HCT116 (cell line): ENCODE measurements at regions not wholly inside any gene's neighbourhood (a gene's known extent, or its start where the extent isn't known, plus 50 kb on each side); places are given as distances from the start of the nearest gene placed in this dataset.

Source experiments
- ATAC-seq: fragments of 200-7000 bp; cut with Tn5 transposase; 2 replicates; pipeline ENCODE4 v1.9.1; 2020; ENCODE audit warnings: mild to moderate bottlenecking, moderate library complexity
- BruUV-seq: library from RNA; stranded (reverse); fragments of 400-500 nt; replicated peaks from 2 replicates; lab custom pipeline; 2021; lab: Mats Ljungman, UMichigan
- CTCF ChIA-PET: fragments of 300-600 bp; sonication (Branson Sonifier 250); formaldehyde crosslinking; loops from one replicate; lab custom pipeline; 2021; ENCODE audit warnings: antibody characterized with exemption; lab: Charles Lee
- POLR2A ChIA-PET: fragments of 300-600, 350-600 bp; sonication (Branson Sonifier 250); formaldehyde crosslinking; loops from one replicate; lab custom pipeline; 2021; ENCODE audit warnings: antibody characterized with exemption; lab: Charles Lee
- RAD21 ChIA-PET, 2 experiments: fragments of 300-600 bp; sonication (Branson Sonifier 250); formaldehyde crosslinking; loops; one replicate each; lab custom pipeline; 2023; ENCODE audit warnings: low total read pairs in 2 of 2; ENCODE audit not compliant: uncharacterized antibody in 2 of 2, unreplicated experiment in 2 of 2, low non-redundant PET in 1 of 2; lab: Charles Lee
- DNase-seq: peaks from one replicate; pipeline ENCODE4 v3.0.0-alpha.2; 2010; ENCODE audit warnings: low read depth, low spot score
- H2AFZ ChIP-seq: fragments of 200-600 bp; shearing (Covaris generic), sonication (generic); 2 replicates; pipeline ENCODE4 v1.6.1; 2017; ENCODE audit warnings: low read depth, mixed run types, mixed read lengths, antibody characterized with exemption, low read length; ENCODE audit not compliant: poor library complexity, severe bottlenecking
- H3K27ac ChIP-seq: 2 replicates; pipeline ENCODE4 v1.5.1; 2012; ENCODE audit warnings: low read depth, low read length
- H3K27me3 ChIP-seq: fragments of 200-600 bp; sonication (generic); 2 replicates; pipeline ENCODE4 v1.6.1; 2016; ENCODE audit warnings: mixed run types, low read length, mixed read lengths; ENCODE audit not compliant: insufficient read depth
- H3K36me3 ChIP-seq, 2 experiments: fragments of 200-500 bp in 1 of 2; fragments of 200-600 bp in 1 of 2; sonication (Bioruptor generic) in 1 of 2; sonication (generic) in 1 of 2; 2 replicates each; pipeline versions ENCODE4 v1.5.1 to v1.6.1; 2014 to 2016; ENCODE audit warnings: low read length in 2 of 2, inconsistent platforms in 1 of 2, mixed read lengths in 1 of 2, mixed run types in 1 of 2; ENCODE audit not compliant: insufficient read depth in 2 of 2, control insufficient read depth in 1 of 2
- H3K4me1 ChIP-seq, 2 experiments: fragments of 200-600 bp in 1 of 2; sonication (generic) in 1 of 2; 2 replicates each; pipeline versions ENCODE4 v1.5.1 to v1.6.1; 2012 to 2017; ENCODE audit warnings: low read length in 2 of 2, inconsistent platforms in 1 of 2, mild to moderate bottlenecking in 1 of 2, mixed read lengths in 1 of 2, mixed run types in 1 of 2, moderate library complexity in 1 of 2; ENCODE audit not compliant: insufficient read depth in 2 of 2, control insufficient read depth in 1 of 2
- H3K4me2 ChIP-seq: fragments of 200-600 bp; sonication (generic); 2 replicates; pipeline ENCODE4 v1.6.1; 2017; ENCODE audit warnings: mixed run types, low read length, mixed read lengths
- H3K4me3 ChIP-seq, 2 experiments: fragments of 200-600 bp in 1 of 2; sonication (generic) in 1 of 2; replicated peaks in 1 of 2; 2 replicates each; pipeline ENCODE4 v1.5.1; 2011 to 2016; ENCODE audit warnings: low read length in 2 of 2, control low read depth in 1 of 2, low read depth in 1 of 2, mild to moderate bottlenecking in 1 of 2, mixed read lengths in 1 of 2, mixed run types in 1 of 2
- H3K79me2 ChIP-seq: fragments of 200-600 bp; sonication (generic); 2 replicates; pipeline ENCODE4 v1.6.1; 2017; ENCODE audit warnings: mild to moderate bottlenecking, mixed run types, low read length, moderate library complexity, mixed read lengths; ENCODE audit not compliant: insufficient read depth
- H3K9ac ChIP-seq: fragments of 200-600 bp; sonication (generic); 2 replicates; pipeline ENCODE4 v1.6.1; 2016; ENCODE audit warnings: low read length, mixed read lengths
- H3K9me2 ChIP-seq: fragments of 200-600 bp; sonication (generic), shearing (Covaris generic); 2 replicates; pipeline ENCODE4 v1.6.1; 2017; ENCODE audit warnings: mixed run types, mild to moderate bottlenecking, moderate library complexity; ENCODE audit not compliant: insufficient read depth
- H3K9me3 ChIP-seq, 2 experiments: fragments of 200-500 bp in 1 of 2; fragments of 200-600 bp in 1 of 2; sonication (Bioruptor generic) in 1 of 2; sonication (generic) in 1 of 2; 2 replicates each; pipeline ENCODE4 v1.6.1; 2014 to 2017; ENCODE audit warnings: low read length in 2 of 2, mixed read lengths in 2 of 2, inconsistent platforms in 1 of 2, low read depth in 1 of 2, mild to moderate bottlenecking in 1 of 2, mixed run types in 1 of 2, moderate library complexity in 1 of 2; ENCODE audit not compliant: control insufficient read depth in 1 of 2, insufficient read depth in 1 of 2
- H4K20me1 ChIP-seq: fragments of 200-600 bp; sonication (generic), shearing (Covaris generic); 2 replicates; pipeline ENCODE4 v1.6.1; 2017; ENCODE audit warnings: mixed run types, mild to moderate bottlenecking, moderate library complexity; ENCODE audit not compliant: insufficient read depth
- CBX3 ChIP-seq: IDR thresholded peaks from 2 replicates; pipeline ENCODE4 v1.6.1; 2012; ENCODE audit warnings: low read depth
- CEBPB ChIP-seq: IDR thresholded peaks from 2 replicates; pipeline ENCODE4 v1.6.1; 2012; ENCODE audit warnings: low read depth
- ELF1 ChIP-seq: IDR thresholded peaks from 2 replicates; pipeline ENCODE4 v1.6.1; 2012; ENCODE audit warnings: low read depth, borderline replicate concordance
- EZH2 ChIP-seq: fragments of 200-600 bp; sonication (generic); IDR thresholded peaks from 2 replicates; pipeline ENCODE4 v1.6.1; 2017; ENCODE audit warnings: antibody characterized with exemption, mixed run types
- EZH2phosphoT487 ChIP-seq: fragments of 200-600 bp; IDR thresholded peaks from 2 replicates; pipeline ENCODE4 v1.6.1; 2018; ENCODE audit warnings: antibody characterized with exemption, borderline replicate concordance
- FOSL1 ChIP-seq: IDR thresholded peaks from 2 replicates; pipeline ENCODE4 v1.6.1; 2012; ENCODE audit warnings: low read depth
- JUND ChIP-seq: IDR thresholded peaks from 2 replicates; pipeline ENCODE4 v1.6.1; 2012
- POLR2AphosphoS5 ChIP-seq: IDR thresholded peaks from 2 replicates; pipeline ENCODE4 v1.6.1; 2011; ENCODE audit warnings: mild to moderate bottlenecking, low read depth, low read length, moderate library complexity
- RAD21 ChIP-seq: IDR thresholded peaks from 2 replicates; pipeline ENCODE4 v1.6.1; 2012; ENCODE audit warnings: low read depth, mild to moderate bottlenecking
- SIN3A ChIP-seq: IDR thresholded peaks from 2 replicates; pipeline ENCODE4 v1.6.1; 2012; ENCODE audit warnings: low read depth
- SP1 ChIP-seq: IDR thresholded peaks from 2 replicates; pipeline ENCODE4 v1.6.1; 2012; ENCODE audit warnings: low read depth
- SRF ChIP-seq: IDR thresholded peaks from 2 replicates; pipeline ENCODE4 v1.6.1; 2012; ENCODE audit warnings: low read depth
- TCF7L2 ChIP-seq: IDR thresholded peaks from 2 replicates; pipeline ENCODE4 v1.7.0; 2011; ENCODE audit warnings: borderline replicate concordance, inconsistent platforms; ENCODE audit not compliant: insufficient read depth, insufficient read length; ENCODE audit errors: extremely low read depth
- YY1 ChIP-seq: IDR thresholded peaks from 2 replicates; pipeline ENCODE4 v1.6.1; 2011; ENCODE audit warnings: low read length, low read depth, moderate library complexity, mild to moderate bottlenecking; ENCODE audit not compliant: insufficient replicate concordance; ENCODE audit errors: extremely low read depth
- ZNF274 ChIP-seq: fragments of 200-500 bp; sonication (Bioruptor generic); IDR thresholded peaks from 2 replicates; pipeline ENCODE4 v1.6.1; 2014; ENCODE audit warnings: mild to moderate bottlenecking, low read depth, low read length, inconsistent platforms
- intact Hi-C: fragments of 100-400 bp; cut with micrococcal nuclease; formaldehyde crosslinking; loops from 2 replicates; pipeline ENCODE4 v1.10.0; 2022
- TF ChIP-seq, protein P1 (sequence below), 3 experiments: fragments of 200-600 bp in 1 of 3; sonication (generic) in 1 of 3; IDR thresholded peaks in 2 of 3; conservative IDR thresholded peaks in 1 of 3; 2 replicates each; pipeline ENCODE4 v1.5.1; 2012 to 2017; ENCODE audit warnings: low read depth in 2 of 3, low read length in 2 of 3, antibody characterized with exemption in 1 of 3, borderline replicate concordance in 1 of 3, control low read depth in 1 of 3, mild to moderate bottlenecking in 1 of 3, mixed read lengths in 1 of 3, mixed run types in 1 of 3, moderate library complexity in 1 of 3; ENCODE audit not compliant: insufficient read depth in 1 of 3
- TF ChIP-seq, protein P2 (sequence below): IDR thresholded peaks from 2 replicates; pipeline ENCODE4 v1.6.1; 2011; ENCODE audit warnings: mild to moderate bottlenecking, low read length, moderate library complexity; ENCODE audit not compliant: insufficient replicate concordance; ENCODE audit errors: extremely low read depth
- TF ChIP-seq, protein P3 (sequence below): IDR thresholded peaks from 2 replicates; pipeline ENCODE4 v1.6.1; 2012; ENCODE audit warnings: low read depth
- TF ChIP-seq, protein P4 (sequence below): IDR thresholded peaks from 2 replicates; pipeline ENCODE4 v1.6.1; 2012

DNA sequence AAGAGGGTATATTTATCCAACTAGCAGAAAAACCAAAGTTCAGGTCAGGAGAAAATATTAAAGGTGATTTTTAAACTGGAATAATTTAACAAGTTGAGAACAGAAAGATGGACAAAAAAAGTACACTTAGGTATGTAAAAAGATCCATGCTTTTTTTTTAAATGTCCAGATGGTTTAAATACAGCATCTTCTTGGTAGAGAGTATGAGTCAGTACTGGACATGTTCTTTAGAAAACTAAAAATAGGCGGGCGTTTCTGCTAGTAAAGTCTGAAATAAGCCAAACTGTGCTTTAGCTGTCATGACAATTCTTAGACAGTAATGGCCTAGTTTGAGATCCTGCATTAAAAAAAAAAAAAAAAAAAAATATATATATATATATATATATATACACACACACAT is 255.9 kb upstream of the ST8SIA4 start:
- no peaks in the 10 kb centered on the region for H3K4me1 ChIP-seq
- no peaks in the 10 kb centered on the region for H3K9me3 ChIP-seq
- ATAC-seq: no peak
- no peak overlapping the region for H3K9ac ChIP-seq
- intact Hi-C loops: no loop called here
- no peaks in the 10 kb centered on the region for H3K9me2 ChIP-seq
- DNase-seq: no peak
- no peak overlapping the region for H3K4me2 ChIP-seq
- POLR2A ChIA-PET: no interaction called here
- no peaks in the 10 kb centered on the region for H3K36me3 ChIP-seq
- no peaks in the 10 kb centered on the region for H3K27me3 ChIP-seq
- H3K79me2 ChIP-seq: no peaks in the 10 kb centered on the region
- BruUV-seq: no TSS peak
- no peak overlapping the region for H2AFZ ChIP-seq
- RAD21 ChIA-PET: no interaction called here
- no peak overlapping the region for H3K27ac ChIP-seq
- CTCF ChIA-PET: no interaction called here
- H3K4me3 ChIP-seq: no peak overlapping the region
- no peak for TF ChIP-seq EZH2phosphoT487
- TF ChIP-seq SP1: no peak
- TF ChIP-seq POLR2AphosphoS5: no peak
- TF ChIP-seq RAD21: no peak
- TF ChIP-seq, protein P1, sequence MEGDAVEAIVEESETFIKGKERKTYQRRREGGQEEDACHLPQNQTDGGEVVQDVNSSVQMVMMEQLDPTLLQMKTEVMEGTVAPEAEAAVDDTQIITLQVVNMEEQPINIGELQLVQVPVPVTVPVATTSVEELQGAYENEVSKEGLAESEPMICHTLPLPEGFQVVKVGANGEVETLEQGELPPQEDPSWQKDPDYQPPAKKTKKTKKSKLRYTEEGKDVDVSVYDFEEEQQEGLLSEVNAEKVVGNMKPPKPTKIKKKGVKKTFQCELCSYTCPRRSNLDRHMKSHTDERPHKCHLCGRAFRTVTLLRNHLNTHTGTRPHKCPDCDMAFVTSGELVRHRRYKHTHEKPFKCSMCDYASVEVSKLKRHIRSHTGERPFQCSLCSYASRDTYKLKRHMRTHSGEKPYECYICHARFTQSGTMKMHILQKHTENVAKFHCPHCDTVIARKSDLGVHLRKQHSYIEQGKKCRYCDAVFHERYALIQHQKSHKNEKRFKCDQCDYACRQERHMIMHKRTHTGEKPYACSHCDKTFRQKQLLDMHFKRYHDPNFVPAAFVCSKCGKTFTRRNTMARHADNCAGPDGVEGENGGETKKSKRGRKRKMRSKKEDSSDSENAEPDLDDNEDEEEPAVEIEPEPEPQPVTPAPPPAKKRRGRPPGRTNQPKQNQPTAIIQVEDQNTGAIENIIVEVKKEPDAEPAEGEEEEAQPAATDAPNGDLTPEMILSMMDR (IDR thresholded peaks at IDR 0.05 in 2 of 3, conservative IDR thresholded peaks at IDR 0.05 in 1 of 3; ENCODE audit: borderline replicate concordance in 1 of 3, insufficient read depth in 1 of 3, low read depth in 2 of 3, low read length in 2 of 3): no peak
- TF ChIP-seq ZNF274: no peak
- TF ChIP-seq CBX3: no peak
- TF ChIP-seq, protein P2, sequence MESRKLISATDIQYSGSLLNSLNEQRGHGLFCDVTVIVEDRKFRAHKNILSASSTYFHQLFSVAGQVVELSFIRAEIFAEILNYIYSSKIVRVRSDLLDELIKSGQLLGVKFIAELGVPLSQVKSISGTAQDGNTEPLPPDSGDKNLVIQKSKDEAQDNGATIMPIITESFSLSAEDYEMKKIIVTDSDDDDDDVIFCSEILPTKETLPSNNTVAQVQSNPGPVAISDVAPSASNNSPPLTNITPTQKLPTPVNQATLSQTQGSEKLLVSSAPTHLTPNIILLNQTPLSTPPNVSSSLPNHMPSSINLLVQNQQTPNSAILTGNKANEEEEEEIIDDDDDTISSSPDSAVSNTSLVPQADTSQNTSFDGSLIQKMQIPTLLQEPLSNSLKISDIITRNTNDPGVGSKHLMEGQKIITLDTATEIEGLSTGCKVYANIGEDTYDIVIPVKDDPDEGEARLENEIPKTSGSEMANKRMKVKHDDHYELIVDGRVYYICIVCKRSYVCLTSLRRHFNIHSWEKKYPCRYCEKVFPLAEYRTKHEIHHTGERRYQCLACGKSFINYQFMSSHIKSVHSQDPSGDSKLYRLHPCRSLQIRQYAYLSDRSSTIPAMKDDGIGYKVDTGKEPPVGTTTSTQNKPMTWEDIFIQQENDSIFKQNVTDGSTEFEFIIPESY: no peak
- no peak for TF ChIP-seq CEBPB
- no peak for TF ChIP-seq SRF
- no peak for TF ChIP-seq YY1
- TF ChIP-seq, protein P3, sequence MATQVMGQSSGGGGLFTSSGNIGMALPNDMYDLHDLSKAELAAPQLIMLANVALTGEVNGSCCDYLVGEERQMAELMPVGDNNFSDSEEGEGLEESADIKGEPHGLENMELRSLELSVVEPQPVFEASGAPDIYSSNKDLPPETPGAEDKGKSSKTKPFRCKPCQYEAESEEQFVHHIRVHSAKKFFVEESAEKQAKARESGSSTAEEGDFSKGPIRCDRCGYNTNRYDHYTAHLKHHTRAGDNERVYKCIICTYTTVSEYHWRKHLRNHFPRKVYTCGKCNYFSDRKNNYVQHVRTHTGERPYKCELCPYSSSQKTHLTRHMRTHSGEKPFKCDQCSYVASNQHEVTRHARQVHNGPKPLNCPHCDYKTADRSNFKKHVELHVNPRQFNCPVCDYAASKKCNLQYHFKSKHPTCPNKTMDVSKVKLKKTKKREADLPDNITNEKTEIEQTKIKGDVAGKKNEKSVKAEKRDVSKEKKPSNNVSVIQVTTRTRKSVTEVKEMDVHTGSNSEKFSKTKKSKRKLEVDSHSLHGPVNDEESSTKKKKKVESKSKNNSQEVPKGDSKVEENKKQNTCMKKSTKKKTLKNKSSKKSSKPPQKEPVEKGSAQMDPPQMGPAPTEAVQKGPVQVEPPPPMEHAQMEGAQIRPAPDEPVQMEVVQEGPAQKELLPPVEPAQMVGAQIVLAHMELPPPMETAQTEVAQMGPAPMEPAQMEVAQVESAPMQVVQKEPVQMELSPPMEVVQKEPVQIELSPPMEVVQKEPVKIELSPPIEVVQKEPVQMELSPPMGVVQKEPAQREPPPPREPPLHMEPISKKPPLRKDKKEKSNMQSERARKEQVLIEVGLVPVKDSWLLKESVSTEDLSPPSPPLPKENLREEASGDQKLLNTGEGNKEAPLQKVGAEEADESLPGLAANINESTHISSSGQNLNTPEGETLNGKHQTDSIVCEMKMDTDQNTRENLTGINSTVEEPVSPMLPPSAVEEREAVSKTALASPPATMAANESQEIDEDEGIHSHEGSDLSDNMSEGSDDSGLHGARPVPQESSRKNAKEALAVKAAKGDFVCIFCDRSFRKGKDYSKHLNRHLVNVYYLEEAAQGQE: no peak
- TF ChIP-seq JUND: no peak
- TF ChIP-seq ELF1: no peak
- no peak for TF ChIP-seq SIN3A
- TF ChIP-seq FOSL1: no peak
- no peak for TF ChIP-seq TCF7L2
- TF ChIP-seq, protein P4, sequence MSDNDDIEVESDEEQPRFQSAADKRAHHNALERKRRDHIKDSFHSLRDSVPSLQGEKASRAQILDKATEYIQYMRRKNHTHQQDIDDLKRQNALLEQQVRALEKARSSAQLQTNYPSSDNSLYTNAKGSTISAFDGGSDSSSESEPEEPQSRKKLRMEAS: no peak
- no peak for TF ChIP-seq EZH2
- H4K20me1 ChIP-seq: no peaks in the 10 kb centered on the region
